ENCODE measurements at regions not wholly inside any gene's neighbourhood (a gene's known extent, or its start where the extent isn't known, plus 50 kb on each side); places are given as distances from the start of the nearest gene placed in this dataset.

- no peak overlapping the region for H3K4me3 Mint-ChIP-seq
- no peak overlapping the region for H3K27ac Mint-ChIP-seq
- DNase-seq = no peak
- H3K27me3 Mint-ChIP-seq = peaks cover 15% of the 10 kb centered on the region
- H3K9me3 Mint-ChIP-seq (ENCODE audit: low read depth) = peaks cover under 1% of the 10 kb centered on the region
- intact Hi-C loops (cut with DNase I, micrococcal nuclease) = no loop called here
- ATAC-seq = no peak
- no peaks in the 10 kb centered on the region for H3K4me1 Mint-ChIP-seq
- ChIA-PET POLR2A (no interaction called here), CTCF (interaction anchor here (1.1 kb wide), 1 partner anchor 37 kb away, joined by 3 read pairs; no protein-coding TSS in a partner anchor)
- H3K36me3 Mint-ChIP-seq (ENCODE audit: low read depth) = no peaks in the 10 kb centered on the region
Observed at GRCh38 chr6:106773522-106773921, 144.1 kb downstream of the QRSL1 start.

- no peaks in the 10 kb centered on the region for H3K36me3 Mint-ChIP-seq (ENCODE audit: low read depth)
- peaks cover 14% of the 10 kb centered on the region for H3K27me3 Mint-ChIP-seq
- no peak overlapping the region for H3K4me3 Mint-ChIP-seq
- intact Hi-C loops (cut with DNase I, micrococcal nuclease) = no loop called here
- H3K9me3 Mint-ChIP-seq (ENCODE audit: low read depth) = no peaks in the 10 kb centered on the region
- ChIA-PET POLR2A (no interaction called here), CTCF (interaction anchor here (1.1 kb wide), 1 partner anchor 38 kb away, joined by 3 read pairs; no protein-coding TSS in a partner anchor)
- H3K4me1 Mint-ChIP-seq = no peaks in the 10 kb centered on the region
- no peak overlapping the region for H3K27ac Mint-ChIP-seq
- DNase-seq (no peak), ATAC-seq (no peak)
Observed at GRCh38 chr6:106772270-106773142, 143.1 kb downstream of the QRSL1 start.

GRCh38 chr6:106771822-106772221 is 142.4 kb downstream of the QRSL1 start:
- ATAC-seq = no peak
- Mint-ChIP-seq H3K27me3 (peaks cover 9% of the 10 kb centered on the region), H3K4me1 (no peaks in the 10 kb centered on the region), H3K27ac (no peak overlapping the region), H3K4me3 (no peak overlapping the region), H3K9me3 (ENCODE audit: low read depth) (no peaks in the 10 kb centered on the region), H3K36me3 (ENCODE audit: low read depth) (no peaks in the 10 kb centered on the region)
- ChIA-PET POLR2A (no interaction called here), CTCF (no interaction called here)
- intact Hi-C loops (cut with DNase I, micrococcal nuclease) = no loop called here
- no peak for DNase-seq

DNA sequence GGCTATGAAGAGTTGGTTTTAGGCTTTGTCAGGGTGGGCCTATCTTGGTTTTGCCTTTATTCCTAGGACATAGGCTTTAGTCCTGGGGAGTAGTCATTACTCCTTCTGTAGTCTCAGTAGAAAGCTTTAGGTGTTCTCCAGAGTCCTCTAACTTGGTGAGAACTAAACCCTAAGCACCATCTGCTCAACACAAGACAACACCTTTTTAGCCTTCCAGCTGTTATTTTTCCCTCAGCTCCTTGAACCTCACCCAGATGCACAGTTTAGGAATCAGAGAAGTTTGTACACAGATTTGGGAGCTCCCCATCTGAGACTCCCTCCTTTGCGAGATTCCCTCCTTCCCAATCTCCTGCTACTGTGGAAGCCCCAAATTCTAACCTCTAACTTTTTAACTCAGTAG is 141.3 kb downstream of the QRSL1 start:
- no peaks in the 10 kb centered on the region for H3K4me1 Mint-ChIP-seq
- DNase-seq (no peak), ATAC-seq (no peak)
- H3K36me3 Mint-ChIP-seq (ENCODE audit: low read depth) = no peaks in the 10 kb centered on the region
- POLR2A ChIA-PET = no interaction called here
- no peak overlapping the region for H3K27ac Mint-ChIP-seq
- H3K4me3 Mint-ChIP-seq = no peak overlapping the region
- H3K9me3 Mint-ChIP-seq (ENCODE audit: low read depth) = no peaks in the 10 kb centered on the region
- intact Hi-C loops (cut with DNase I, micrococcal nuclease) = no loop called here
- H3K27me3 Mint-ChIP-seq = peaks cover 9% of the 10 kb centered on the region
- CTCF ChIA-PET = no interaction called here

- ATAC-seq = no peak
- no peaks in the 10 kb centered on the region for H3K9me3 Mint-ChIP-seq (ENCODE audit: low read depth)
- H3K4me3 Mint-ChIP-seq = no peak overlapping the region
- H3K27ac Mint-ChIP-seq = no peak overlapping the region
- DNase-seq = no peak
- H3K27me3 Mint-ChIP-seq = peaks cover 7% of the 10 kb centered on the region
- ChIA-PET POLR2A (no interaction called here), CTCF (interaction anchor here (0.7 to 1.2 kb wide), 2 partner anchors 20 to 1186 kb away, joined by 3 read pairs; no protein-coding TSS in a partner anchor)
- no peaks in the 10 kb centered on the region for H3K36me3 Mint-ChIP-seq (ENCODE audit: low read depth)
- intact Hi-C loops (cut with DNase I, micrococcal nuclease) = no loop called here
- no peaks in the 10 kb centered on the region for H3K4me1 Mint-ChIP-seq
Observed at GRCh38 chr6:106770081-106770480, 140.7 kb downstream of the QRSL1 start.

DNA sequence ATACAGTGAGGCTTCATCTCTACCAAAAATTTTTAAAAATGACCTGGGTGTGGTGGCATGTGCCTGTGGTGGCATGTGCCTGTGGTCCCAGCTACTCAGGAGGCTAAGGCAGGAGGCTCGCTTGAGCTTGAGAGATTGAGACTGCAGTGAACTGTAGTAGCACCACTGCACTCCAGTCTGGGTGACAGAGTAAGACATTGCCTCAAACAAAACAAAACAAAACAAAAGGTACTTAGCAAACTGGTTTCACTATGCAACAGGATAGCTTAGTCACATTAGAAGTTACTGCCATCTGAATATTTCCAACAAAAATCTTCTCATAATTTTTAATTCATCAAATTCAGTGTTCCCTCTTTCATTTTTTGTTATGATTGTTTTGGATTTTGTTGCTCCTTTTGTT is 137.9 kb downstream of the QRSL1 start:
- Mint-ChIP-seq H3K36me3 (ENCODE audit: low read depth) (no peaks in the 10 kb centered on the region), H3K27ac (no peak overlapping the region), H3K9me3 (ENCODE audit: low read depth) (peaks cover 3% of the 10 kb centered on the region), H3K4me3 (no peak overlapping the region), H3K27me3 (peaks cover 5% of the 10 kb centered on the region), H3K4me1 (no peaks in the 10 kb centered on the region)
- ChIA-PET CTCF (no interaction called here), POLR2A (interaction anchor here (0.6 kb wide), 1 partner anchor 919 kb away, joined by 3 read pairs; no protein-coding TSS in a partner anchor)
- DNase-seq (no peak), ATAC-seq (no peak)
- intact Hi-C loops (cut with DNase I, micrococcal nuclease) = no loop called here

- Mint-ChIP-seq H3K4me3 (no peak overlapping the region), H3K4me1 (no peaks in the 10 kb centered on the region), H3K27ac (no peak overlapping the region), H3K27me3 (peaks cover 5% of the 10 kb centered on the region), H3K9me3 (ENCODE audit: low read depth) (peaks cover 3% of the 10 kb centered on the region), H3K36me3 (ENCODE audit: low read depth) (no peaks in the 10 kb centered on the region)
- ChIA-PET POLR2A (no interaction called here), CTCF (no interaction called here)
- ATAC-seq (no peak), DNase-seq (no peak)
- intact Hi-C loops (cut with DNase I, micrococcal nuclease) = no loop called here
Observed at GRCh38 chr6:106766201-106766600, 136.8 kb downstream of the QRSL1 start.

GRCh38 chr6:106765496-106765895 is 136.1 kb downstream of the QRSL1 start:
- no peak for DNase-seq
- ChIA-PET POLR2A (no interaction called here), CTCF (no interaction called here)
- intact Hi-C loops (cut with DNase I, micrococcal nuclease) = no loop called here
- Mint-ChIP-seq H3K9me3 (ENCODE audit: low read depth) (peaks cover 3% of the 10 kb centered on the region), H3K27ac (no peak overlapping the region), H3K36me3 (ENCODE audit: low read depth) (no peaks in the 10 kb centered on the region), H3K4me1 (no peaks in the 10 kb centered on the region), H3K4me3 (no peak overlapping the region), H3K27me3 (peaks cover 1% of the 10 kb centered on the region)
- ATAC-seq = no peak

- H3K27ac Mint-ChIP-seq = no peak overlapping the region
- peaks cover 3% of the 10 kb centered on the region for H3K27me3 Mint-ChIP-seq
- peaks cover 3% of the 10 kb centered on the region for H3K9me3 Mint-ChIP-seq (ENCODE audit: low read depth)
- intact Hi-C loops (cut with DNase I, micrococcal nuclease) = no loop called here
- H3K4me3 Mint-ChIP-seq = no peak overlapping the region
- CTCF ChIA-PET = no interaction called here
- no peaks in the 10 kb centered on the region for H3K4me1 Mint-ChIP-seq
- POLR2A ChIA-PET = no interaction called here
- ATAC-seq (no peak), DNase-seq (no peak)
- H3K36me3 Mint-ChIP-seq (ENCODE audit: low read depth) = no peaks in the 10 kb centered on the region
Observed at GRCh38 chr6:106764353-106764980, 135.1 kb downstream of the QRSL1 start.

DNA sequence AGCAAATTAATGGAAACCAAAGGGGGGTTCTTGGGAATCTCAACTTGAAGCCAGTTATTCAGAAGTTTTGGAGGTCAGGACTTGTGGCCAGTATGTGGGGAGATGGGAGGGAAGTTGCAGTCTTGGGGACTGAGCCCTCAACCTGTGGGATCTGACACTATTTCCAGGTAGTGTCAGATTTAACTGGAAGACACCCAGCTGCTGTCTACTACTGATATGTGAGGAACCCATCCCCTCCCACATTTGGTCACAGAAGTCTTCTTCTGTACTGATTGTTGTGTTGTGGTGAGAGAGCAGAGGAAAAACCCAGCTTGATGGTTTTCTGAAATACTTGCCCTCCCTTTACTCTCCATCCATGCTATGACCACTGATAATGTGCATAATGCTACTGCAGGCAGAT is 134.0 kb downstream of the QRSL1 start:
- ATAC-seq (no peak), DNase-seq (no peak)
- Mint-ChIP-seq H3K4me3 (no peak overlapping the region), H3K9me3 (ENCODE audit: low read depth) (peaks cover 3% of the 10 kb centered on the region), H3K27ac (no peak overlapping the region), H3K36me3 (ENCODE audit: low read depth) (no peaks in the 10 kb centered on the region), H3K27me3 (peaks cover 2% of the 10 kb centered on the region), H3K4me1 (no peaks in the 10 kb centered on the region)
- POLR2A ChIA-PET = no interaction called here
- intact Hi-C loops (cut with DNase I, micrococcal nuclease) = no loop called here
- CTCF ChIA-PET = no interaction called here

DNA sequence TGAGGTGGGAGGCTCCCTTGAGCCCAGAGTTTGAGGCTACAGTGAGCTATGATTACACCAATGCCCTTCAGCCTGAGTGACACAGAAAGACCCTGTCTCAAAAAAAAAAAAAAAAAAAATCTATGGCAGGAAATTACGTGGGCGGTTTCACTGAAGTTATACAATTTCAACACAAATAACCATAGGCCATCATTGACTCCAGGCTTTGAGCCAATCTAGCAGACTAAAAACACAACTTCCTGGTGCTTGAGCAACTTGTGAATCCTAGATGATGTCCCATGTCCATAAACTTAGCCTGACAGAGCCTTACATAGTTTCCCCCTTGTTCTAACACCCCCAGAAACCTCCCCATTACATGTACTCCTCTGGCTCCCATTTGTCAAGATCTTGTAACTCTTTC is 131.8 kb downstream of the QRSL1 start:
- ChIA-PET CTCF (no interaction called here), POLR2A (interaction anchor here (0.7 kb wide), 1 partner anchor 42 kb away, joined by 3 read pairs; no protein-coding TSS in a partner anchor)
- intact Hi-C loops (cut with DNase I, micrococcal nuclease) = no loop called here
- H3K4me3 Mint-ChIP-seq = no peak overlapping the region
- H3K9me3 Mint-ChIP-seq (ENCODE audit: low read depth) = peaks cover 3% of the 10 kb centered on the region
- H3K27me3 Mint-ChIP-seq = peaks cover 4% of the 10 kb centered on the region
- no peaks in the 10 kb centered on the region for H3K36me3 Mint-ChIP-seq (ENCODE audit: low read depth)
- ATAC-seq (no peak), DNase-seq (no peak)
- no peak overlapping the region for H3K27ac Mint-ChIP-seq
- no peaks in the 10 kb centered on the region for H3K4me1 Mint-ChIP-seq

DNA sequence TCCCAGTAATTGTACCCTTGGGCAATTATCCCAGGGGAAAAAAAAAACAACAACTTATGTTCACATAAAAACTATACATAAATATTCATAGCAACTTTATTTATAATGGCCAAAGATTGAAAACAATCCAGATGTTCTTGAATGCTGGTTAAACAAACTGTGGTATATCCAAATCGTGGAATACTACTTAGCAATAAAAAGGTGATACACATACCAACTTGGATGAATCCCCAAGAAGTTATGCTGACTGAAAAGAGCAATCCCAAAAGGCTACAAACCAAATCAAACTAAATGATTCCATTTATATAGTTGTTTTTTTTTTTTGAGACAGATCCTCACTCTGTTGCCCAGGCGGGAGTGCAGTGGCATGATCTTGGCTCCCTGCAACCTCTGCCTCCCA is 129.7 kb downstream of the QRSL1 start:
- H3K36me3 Mint-ChIP-seq (ENCODE audit: low read depth) = no peaks in the 10 kb centered on the region
- no peak overlapping the region for H3K4me3 Mint-ChIP-seq
- no peak overlapping the region for H3K27ac Mint-ChIP-seq
- no peaks in the 10 kb centered on the region for H3K4me1 Mint-ChIP-seq
- ChIA-PET POLR2A (no interaction called here), CTCF (no interaction called here)
- H3K27me3 Mint-ChIP-seq = peaks cover 4% of the 10 kb centered on the region
- H3K9me3 Mint-ChIP-seq (ENCODE audit: low read depth) = peaks cover 3% of the 10 kb centered on the region
- ATAC-seq (no peak), DNase-seq (no peak)
- intact Hi-C loops (cut with DNase I, micrococcal nuclease) = no loop called here

Data from activated CD4-positive, alpha-beta T cell treated with anti-CD3 and anti-CD28 coated beads for 36 hours (primary cell).